B cell (primary cell): ENCODE measurements at regions not wholly inside any gene's neighbourhood (a gene's known extent, or its start where the extent isn't known, plus 50 kb on each side); places are given as distances from the start of the nearest gene placed in this dataset.

ENCODE experiments used
- EZH2 ChIP-seq: IDR thresholded peaks from 2 replicates; pipeline ENCODE4 v1.6.1; 2012; ENCODE audit warnings: borderline replicate concordance, low read depth, mild to moderate bottlenecking, moderate library complexity, low read length; ENCODE audit not compliant: insufficient read depth, poor library complexity, severe bottlenecking
- TF ChIP-seq, protein P1 (sequence below): fragments of 200-600 bp; IDR thresholded peaks from one replicate; pipeline ENCODE4 v1.8.0; 2022; ENCODE audit warnings: antibody characterized with exemption, mild to moderate bottlenecking

DNA sequence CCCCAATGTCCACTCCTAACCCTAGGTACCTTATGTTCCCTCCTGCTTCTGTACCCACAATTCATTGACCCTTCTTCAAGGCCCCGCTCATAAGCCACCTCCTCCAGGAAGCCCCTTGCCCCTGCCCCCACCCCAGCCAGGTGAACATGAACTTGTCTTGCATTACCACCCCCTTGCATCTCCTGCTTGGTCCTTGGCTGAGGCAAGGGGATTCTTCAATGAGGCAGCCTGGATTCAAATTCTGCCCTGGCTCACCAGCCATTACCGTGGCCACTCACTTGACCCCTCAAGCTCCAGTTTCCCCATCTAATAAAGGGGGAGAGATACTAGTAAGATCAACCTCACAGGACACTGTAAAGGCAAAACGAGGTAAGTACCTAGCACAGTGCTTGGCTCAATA is 193.1 kb downstream of the DICER1 start:
- TF ChIP-seq, protein P1, sequence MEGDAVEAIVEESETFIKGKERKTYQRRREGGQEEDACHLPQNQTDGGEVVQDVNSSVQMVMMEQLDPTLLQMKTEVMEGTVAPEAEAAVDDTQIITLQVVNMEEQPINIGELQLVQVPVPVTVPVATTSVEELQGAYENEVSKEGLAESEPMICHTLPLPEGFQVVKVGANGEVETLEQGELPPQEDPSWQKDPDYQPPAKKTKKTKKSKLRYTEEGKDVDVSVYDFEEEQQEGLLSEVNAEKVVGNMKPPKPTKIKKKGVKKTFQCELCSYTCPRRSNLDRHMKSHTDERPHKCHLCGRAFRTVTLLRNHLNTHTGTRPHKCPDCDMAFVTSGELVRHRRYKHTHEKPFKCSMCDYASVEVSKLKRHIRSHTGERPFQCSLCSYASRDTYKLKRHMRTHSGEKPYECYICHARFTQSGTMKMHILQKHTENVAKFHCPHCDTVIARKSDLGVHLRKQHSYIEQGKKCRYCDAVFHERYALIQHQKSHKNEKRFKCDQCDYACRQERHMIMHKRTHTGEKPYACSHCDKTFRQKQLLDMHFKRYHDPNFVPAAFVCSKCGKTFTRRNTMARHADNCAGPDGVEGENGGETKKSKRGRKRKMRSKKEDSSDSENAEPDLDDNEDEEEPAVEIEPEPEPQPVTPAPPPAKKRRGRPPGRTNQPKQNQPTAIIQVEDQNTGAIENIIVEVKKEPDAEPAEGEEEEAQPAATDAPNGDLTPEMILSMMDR: no peak
- TF ChIP-seq EZH2: no peak
